HEK293T (cell line): ENCODE measurements at regions not wholly inside any gene's neighbourhood (a gene's known extent, or its start where the extent isn't known, plus 50 kb on each side); places are given as distances from the start of the nearest gene placed in this dataset.
"Not testable (repeated sequence)": the region's sequence is repeated elsewhere in the genome, so short reads cannot be mapped to it uniquely, and the experiment has no call there.

Experiments
- CTCF ChIA-PET: fragments of 350-600 bp; formaldehyde crosslinking; extraction: SDS; loops from one replicate; lab custom pipeline; 2021; ENCODE audit warnings: antibody characterized with exemption, inconsistent platforms; lab: Yijun Ruan, JAX
- POLR2A ChIA-PET: fragments of 350-600 bp; formaldehyde crosslinking; extraction: SDS; loops from one replicate; lab custom pipeline; 2020; ENCODE audit warnings: antibody characterized with exemption, inconsistent platforms; lab: Yijun Ruan, JAX
- DNase-seq: peaks from one replicate; pipeline ENCODE4 v3.0.0; 2012; ENCODE audit warnings: mixed read lengths; ENCODE audit errors: extremely low spot score
- ARNT ChIP-seq: fragments of 450-650 bp; IDR thresholded peaks from 2 replicates; pipeline ENCODE4 v1.6.1; 2017; ENCODE audit warnings: mild to moderate bottlenecking
- BHLHE40 ChIP-seq: fragments of 450-650 bp; IDR thresholded peaks from 2 replicates; pipeline ENCODE4 v1.6.1; 2016; ENCODE audit warnings: mild to moderate bottlenecking, moderate library complexity, borderline replicate concordance
- CTBP1 ChIP-seq: fragments of 450-650 bp; IDR thresholded peaks from 2 replicates; pipeline ENCODE4 v1.6.1; 2016; ENCODE audit warnings: borderline replicate concordance
- ELF4 ChIP-seq: fragments of 450-650 bp; IDR thresholded peaks from 2 replicates; pipeline ENCODE4 v1.6.1; 2017; ENCODE audit warnings: antibody characterized with exemption
- FOXA1 ChIP-seq: fragments of 450-650 bp; IDR thresholded peaks from 2 replicates; pipeline ENCODE4 v1.6.1; 2016; ENCODE audit warnings: mild to moderate bottlenecking
- FOXK2 ChIP-seq: fragments of 450-650 bp; IDR thresholded peaks from 2 replicates; pipeline ENCODE4 v1.6.1; 2016; ENCODE audit warnings: mild to moderate bottlenecking
- FOXM1 ChIP-seq: fragments of 450-650 bp; IDR thresholded peaks from 2 replicates; pipeline ENCODE4 v1.6.1; 2017; ENCODE audit warnings: mild to moderate bottlenecking, borderline replicate concordance
- HDGF ChIP-seq: fragments of 450-650 bp; IDR thresholded peaks from 2 replicates; pipeline ENCODE4 v1.6.1; 2017; ENCODE audit warnings: antibody characterized with exemption, borderline replicate concordance
- L3MBTL2 ChIP-seq: fragments of 450-650 bp; conservative IDR thresholded peaks from 2 replicates; pipeline ENCODE4 v1.6.1; 2016; ENCODE audit warnings: mild to moderate bottlenecking
- LEF1 ChIP-seq: fragments of 450-650 bp; IDR thresholded peaks from 2 replicates; pipeline ENCODE4 v1.6.1; 2017; ENCODE audit warnings: mild to moderate bottlenecking, borderline replicate concordance
- NFRKB ChIP-seq: fragments of 450-650 bp; IDR thresholded peaks from 2 replicates; pipeline ENCODE4 v1.6.1; 2016; ENCODE audit warnings: mild to moderate bottlenecking, moderate library complexity
- PKNOX1 ChIP-seq: fragments of 450-650 bp; IDR thresholded peaks from 2 replicates; pipeline ENCODE4 v1.6.1; 2016
- SP1 ChIP-seq: fragments of 450-650 bp; IDR thresholded peaks from 2 replicates; pipeline ENCODE4 v1.6.1; 2017
- SUZ12 ChIP-seq: fragments of 450-650 bp; IDR thresholded peaks from 2 replicates; pipeline ENCODE4 v1.6.1; 2016; ENCODE audit warnings: mild to moderate bottlenecking
- TARDBP ChIP-seq: fragments of 450-650 bp; IDR thresholded peaks from 2 replicates; pipeline ENCODE4 v1.6.1; 2016
- ZNF384 ChIP-seq: fragments of 450-650 bp; IDR thresholded peaks from 2 replicates; pipeline ENCODE4 v1.6.1; 2016

GRCh38 chrX:103911236-103911635, 51.2 kb upstream of the TMSB15B start:
- ChIA-PET CTCF (interaction anchor here (0.7 kb wide), 1 partner anchor 30 kb away, joined by 3 read pairs; no protein-coding TSS in a partner anchor), POLR2A (no interaction called here)
- TF ChIP-seq BHLHE40 = no peak
- TF ChIP-seq LEF1 = no peak
- no peak for TF ChIP-seq SP1
- no peak for TF ChIP-seq HDGF
- TF ChIP-seq SUZ12 = no peak
- no peak for TF ChIP-seq CTBP1
- TF ChIP-seq FOXK2 = no peak
- TF ChIP-seq ARNT = no peak
- no peak for TF ChIP-seq PKNOX1
- TF ChIP-seq FOXA1 = no peak
- TF ChIP-seq ELF4 = no peak
- TF ChIP-seq TARDBP = no peak
- TF ChIP-seq FOXM1 = no peak
- no peak for TF ChIP-seq ZNF384
- DNase-seq = no peak

- POLR2A ChIA-PET = no interaction called here
- TF ChIP-seq BHLHE40 (no peak), PKNOX1 (no peak), ELF4 (no peak), L3MBTL2 (no peak), ZNF384 (no peak), SUZ12 (no peak), LEF1 (no peak), FOXA1 (no peak), SP1 (no peak), TARDBP (no peak), CTBP1 (no peak), NFRKB (no peak), ARNT (no peak), FOXK2 (no peak), HDGF (no peak), FOXM1 (no peak)
- CTCF ChIA-PET = no interaction called here
- DNase-seq = no peak
Observed at GRCh38 chrX:103910430-103910829, 52.0 kb upstream of the TMSB15B start.

GRCh38 chrX:103904301-103904700, 58.1 kb upstream of the TMSB15B start:
- ChIA-PET CTCF (no interaction called here), POLR2A (no interaction called here)
- TF ChIP-seq ARNT (no peak), BHLHE40 (no peak), TARDBP (no peak), PKNOX1 (no peak), SP1 (no peak), FOXK2 (no peak), ELF4 (no peak), LEF1 (no peak), ZNF384 (no peak), L3MBTL2 (no peak), FOXA1 (no peak), CTBP1 (no peak)
- no peak for DNase-seq

GRCh38 chrX:103902606-103903005, 59.8 kb upstream of the TMSB15B start:
- POLR2A ChIA-PET, CTCF ChIA-PET, DNase-seq: not testable (repeated sequence)

GRCh38 chrX:103889216-103889615, 57.2 kb upstream of the RAB9B start:
- TF ChIP-seq CTBP1 = no peak
- no peak for TF ChIP-seq FOXK2
- TF ChIP-seq PKNOX1 = no peak
- TF ChIP-seq ARNT = no peak
- no peak for TF ChIP-seq HDGF
- TF ChIP-seq L3MBTL2 = no peak
- no peak for TF ChIP-seq NFRKB
- TF ChIP-seq FOXM1 = no peak
- TF ChIP-seq TARDBP = no peak
- TF ChIP-seq BHLHE40 = no peak
- no peak for TF ChIP-seq ELF4
- TF ChIP-seq SUZ12 = no peak
- no peak for TF ChIP-seq SP1
- no peak for TF ChIP-seq FOXA1
- no peak for DNase-seq
- POLR2A ChIA-PET = no interaction called here
- CTCF ChIA-PET = no interaction called here

- ChIA-PET POLR2A (no interaction called here), CTCF (interaction anchor here (0.7 kb wide), 1 partner anchor 104 kb away, joined by 3 read pairs; no protein-coding TSS in a partner anchor)
- TF ChIP-seq ZNF384 (no peak), CTBP1 (no peak), L3MBTL2 (no peak), TARDBP (no peak), LEF1 (no peak), ELF4 (no peak), PKNOX1 (no peak), FOXA1 (no peak), NFRKB (no peak), SUZ12 (no peak), BHLHE40 (no peak), ARNT (no peak), HDGF (no peak), FOXK2 (no peak), SP1 (no peak), FOXM1 (no peak)
- no peak for DNase-seq
Observed at GRCh38 chrX:103886624-103887023, 54.6 kb upstream of the RAB9B start.
